ENCODE measurements at regions not wholly inside any gene's neighbourhood (a gene's known extent, or its start where the extent isn't known, plus 50 kb on each side); places are given as distances from the start of the nearest gene placed in this dataset.

GRCh38 chr11:30758518-30758917 lies 172.4 kb upstream of the MPPED2 start:
- Histone ChIP-seq H2AK9ac (replicated peaks; ENCODE audit: low read depth, low read length, poor library complexity) (no peak overlapping the region), H3K9ac (ENCODE audit: low read depth, low read length) (no peak overlapping the region), H2BK15ac (ENCODE audit: low read depth, low read length) (no peak overlapping the region), H2BK5ac (ENCODE audit: low read depth, low read length, poor library complexity, severe bottlenecking) (peak overlapping the region; percentile 60), H2AFZ (replicated peaks; ENCODE audit: low read length, poor library complexity) (no peak overlapping the region), H3K4me2 (ENCODE audit: low read depth, low read length) (no peak overlapping the region), H4K20me1 (ENCODE audit: insufficient read depth, low read length) (no peaks in the 10 kb centered on the region), H3K14ac (replicated peaks; ENCODE audit: low read depth, low read length) (no peak overlapping the region), H3K4me3 (ENCODE audit: insufficient read depth, low read depth, low read length) (no peak overlapping the region), H3K36me3 (ENCODE audit: control insufficient read depth, insufficient read depth, low read length) (no peaks in the 10 kb centered on the region), H4K5ac (ENCODE audit: low read depth, low read length) (no peak overlapping the region), H2BK20ac (ENCODE audit: low read depth, low read length) (no peak overlapping the region), H3K27ac (ENCODE audit: insufficient read depth, low read length) (no peak overlapping the region), H3K18ac (ENCODE audit: low read depth, low read length) (no peak overlapping the region), H3K27me3 (ENCODE audit: control insufficient read depth, insufficient read depth, low read length) (no peaks in the 10 kb centered on the region), H3K56ac (ENCODE audit: extremely low read depth, insufficient read depth, low read length) (no peak overlapping the region), H4K8ac (ENCODE audit: low read depth in 2 of 2, low read length in 2 of 2) (no peak overlapping the region), H3K23ac (ENCODE audit: low read depth, low read length) (no peak overlapping the region), H3K4me1 (ENCODE audit: control insufficient read depth, insufficient read depth, low read length) (no peaks in the 10 kb centered on the region), H3K9me3 (ENCODE audit: control insufficient read depth, insufficient read depth, low read length) (0 out of 2 replicates have a peak, but pooled peaks cover 2% of the 10 kb centered on the region), H2BK120ac (ENCODE audit: low read depth, low read length) (peak overlapping the region; percentile 10; the same call in 1 of the 2 replicates), H3K79me1 (ENCODE audit: low read depth in 1 of 2, low read length in 2 of 2) (no peaks in the 10 kb centered on the region), H4K91ac (ENCODE audit: insufficient read depth, low read depth, low read length) (no peak overlapping the region), H3K9me1 (ENCODE audit: insufficient read depth, low read length) (no peaks in the 10 kb centered on the region), H2AK5ac (ENCODE audit: low read depth, low read length) (no peak overlapping the region), H3K4ac (ENCODE audit: low read depth, low read length) (no peak overlapping the region)
- ATAC-seq (ENCODE audit: low read depth) (no peak), DNase-seq (no peak)
- ChIA-PET CTCF (no interaction called here), POLR2A (ENCODE audit: unreplicated experiment) (no interaction called here)
- dilution Hi-C loops (cut with HindIII; ENCODE audit: low sequenced_read_pairs, unreplicated experiment), result no loop called here
- no peak for TF ChIP-seq CEBPB (IDR thresholded peaks at IDR 0.05; ENCODE audit: low read depth, low read length)
- TF ChIP-seq RFX5 (IDR thresholded peaks at IDR 0.05; ENCODE audit: low read depth, low read length), result no peak
- in situ Hi-C loops (cut with MboI; ENCODE audit: low sequenced_read_pairs), result no loop called here
- no CpG with 5 or more reads among the region's 1 CpG for WGBS, 2 experiments (ENCODE audit: extremely low coverage in 2 of 2, insufficient read length in 1 of 2)
- intact Hi-C loops (cut with micrococcal nuclease), result no loop called here
- no TSS peak for BruUV-seq (replicated peaks)
